ENCODE measurements at regions not wholly inside any gene's neighbourhood (a gene's known extent, or its start where the extent isn't known, plus 50 kb on each side); places are given as distances from the start of the nearest gene placed in this dataset.
"Not testable (repeated sequence)": the region's sequence is repeated elsewhere in the genome, so short reads cannot be mapped to it uniquely, and the experiment has no call there.

- peak; percentile 25 for DNase-seq (ENCODE audit: low spot score)
Measured at GRCh38 chr16:56013962-56014552, 138.9 kb upstream of the CES5A start.

GRCh38 chr16:56012482-56012811, 137.3 kb upstream of the CES5A start:
- DNase-seq (ENCODE audit: low spot score): no peak

DNA sequence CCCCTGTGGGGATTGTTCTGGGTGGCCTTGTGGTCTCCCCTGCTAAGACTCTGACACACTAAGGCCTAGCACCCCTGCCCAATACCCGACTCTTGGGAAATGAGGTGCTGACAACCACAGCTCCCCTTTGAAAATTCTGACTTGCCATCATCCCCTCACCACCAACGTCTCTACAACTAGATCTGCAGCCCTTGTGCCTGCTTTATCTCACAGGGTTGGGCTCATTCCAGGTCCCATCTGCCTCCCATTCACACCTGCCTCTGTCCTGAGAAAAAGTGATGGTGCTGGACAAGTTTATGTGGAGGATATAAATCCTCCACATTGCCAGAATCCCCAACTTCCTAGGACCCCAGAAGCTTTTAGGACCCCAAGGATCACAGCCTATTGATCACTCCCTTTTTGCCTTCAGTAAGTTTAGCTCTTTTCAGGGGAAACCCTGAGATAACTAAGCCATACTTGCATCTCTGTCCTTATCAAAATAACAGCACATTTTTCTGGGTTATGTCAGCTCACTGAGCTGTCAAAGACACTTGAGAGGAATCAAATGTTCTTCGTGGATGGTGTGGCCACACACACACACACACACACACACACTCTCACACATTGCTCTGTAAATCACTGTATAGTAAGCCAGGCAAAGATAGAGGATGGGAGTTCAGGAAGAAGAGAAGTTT, 136.8 kb upstream of the CES5A start:
- no peak for DNase-seq (ENCODE audit: low spot score)

- DNase-seq (ENCODE audit: low spot score): no peak
Measured at GRCh38 chr16:56005958-56006357, 130.8 kb upstream of the CES5A start.

- no peak for DNase-seq (ENCODE audit: low spot score)
Measured at GRCh38 chr16:55999683-56000082, 124.5 kb upstream of the CES5A start.

- no peak for DNase-seq (ENCODE audit: low spot score)
Measured at GRCh38 chr16:55993088-55993487, 117.9 kb upstream of the CES5A start.

- DNase-seq (ENCODE audit: low spot score): no peak
Measured at GRCh38 chr16:55992551-55992950, 117.4 kb upstream of the CES5A start.

DNA sequence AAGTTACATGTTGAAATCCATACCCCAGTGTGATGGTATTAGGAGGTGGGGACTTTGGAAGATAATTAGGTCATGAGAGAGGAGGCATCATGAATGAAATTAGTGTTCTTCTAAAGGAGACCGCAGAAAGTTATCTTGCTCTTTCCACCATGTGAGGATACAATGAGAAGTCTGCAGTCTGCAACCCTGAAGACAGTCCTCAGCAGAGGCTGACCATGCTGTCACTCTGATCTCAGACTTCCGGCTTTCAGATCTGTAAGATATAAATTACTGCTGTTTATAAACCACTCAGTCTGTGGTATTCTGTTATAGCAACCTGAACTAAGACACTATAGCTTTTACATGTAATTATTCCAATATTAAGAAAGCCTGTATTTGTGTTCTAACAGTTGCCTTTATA, 116.7 kb upstream of the CES5A start:
- no peak for DNase-seq (ENCODE audit: low spot score)

GRCh38 chr16:55989569-55989907, 114.4 kb upstream of the CES5A start:
- DNase-seq (ENCODE audit: low spot score): no peak

DNA sequence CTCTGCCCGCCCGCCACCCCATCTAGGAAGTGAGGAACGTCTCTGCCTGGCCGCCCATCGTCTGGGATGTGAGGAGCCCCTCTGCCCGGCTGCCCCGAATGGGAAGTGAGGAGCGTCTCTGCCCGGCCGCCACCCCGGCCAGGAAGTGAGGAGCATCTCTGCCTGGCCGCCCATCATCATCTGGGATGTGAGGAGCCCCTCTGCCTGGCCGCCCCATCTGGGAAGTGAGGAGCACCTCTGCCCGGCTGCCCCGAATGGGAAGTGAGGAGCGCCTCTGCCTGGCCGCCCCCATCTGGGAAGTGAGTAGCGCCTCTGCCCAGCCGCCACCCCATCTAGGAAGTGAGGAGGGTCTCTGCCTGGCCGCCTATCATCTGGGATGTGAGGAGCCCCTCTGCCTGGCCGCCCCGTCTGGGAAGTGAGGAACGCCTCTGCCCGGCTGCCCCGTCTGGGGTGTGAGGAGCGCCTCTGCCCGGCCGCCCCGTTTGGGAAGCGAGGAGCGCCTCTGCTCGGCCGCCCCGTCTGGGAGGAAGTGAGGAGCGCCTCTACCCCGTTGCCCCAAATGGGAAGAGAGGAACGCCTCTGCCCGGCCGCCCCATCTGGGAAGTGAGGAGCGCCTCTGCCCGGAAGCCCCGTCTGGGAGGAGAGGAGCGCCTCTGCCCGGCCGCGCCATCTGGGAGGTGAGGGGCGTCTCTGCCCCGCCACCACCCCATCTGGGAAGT, 113.8 kb upstream of the CES5A start:
- DNase-seq (ENCODE audit: low spot score): not testable (repeated sequence)

DNA sequence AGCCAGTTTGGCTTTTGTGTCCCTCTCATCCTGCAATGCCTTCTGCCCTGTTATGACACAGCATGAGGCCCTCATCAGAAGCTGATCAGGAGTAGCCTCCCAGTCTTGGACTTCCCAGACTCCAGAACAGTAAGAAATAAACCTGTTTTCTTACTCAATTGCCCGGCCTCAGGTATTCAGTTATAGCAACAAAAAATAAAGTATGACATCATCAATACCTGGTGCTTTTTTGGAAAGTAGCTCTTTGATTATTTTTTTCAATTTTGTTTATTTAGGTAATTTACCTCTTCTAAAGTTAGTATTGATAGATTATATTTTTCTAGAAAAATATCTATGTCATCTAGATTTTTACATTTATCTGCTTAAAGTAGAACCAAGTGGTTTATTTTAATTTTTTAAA, 112.8 kb upstream of the CES5A start:
- no peak for DNase-seq (ENCODE audit: low spot score)

DNA sequence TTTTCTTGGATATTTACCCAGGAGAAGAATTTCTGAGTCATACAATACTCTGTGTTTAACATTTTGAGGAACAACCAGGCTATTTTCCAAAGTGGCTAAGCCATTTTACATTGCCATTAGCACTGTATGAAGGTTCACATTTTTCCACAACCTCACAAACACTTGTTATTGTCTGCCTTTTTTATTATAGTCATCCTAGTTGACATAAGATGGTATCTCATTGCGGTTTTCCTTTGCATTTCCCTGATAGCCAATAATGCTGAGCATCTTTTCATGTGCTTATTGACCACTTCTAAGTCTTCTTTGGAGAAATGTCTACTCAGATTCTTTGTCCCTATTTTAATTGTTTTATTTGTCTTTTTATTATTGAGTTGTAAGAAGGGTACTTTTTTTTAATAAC, 107.4 kb upstream of the CES5A start:
- no peak for DNase-seq (ENCODE audit: low spot score)

DNA sequence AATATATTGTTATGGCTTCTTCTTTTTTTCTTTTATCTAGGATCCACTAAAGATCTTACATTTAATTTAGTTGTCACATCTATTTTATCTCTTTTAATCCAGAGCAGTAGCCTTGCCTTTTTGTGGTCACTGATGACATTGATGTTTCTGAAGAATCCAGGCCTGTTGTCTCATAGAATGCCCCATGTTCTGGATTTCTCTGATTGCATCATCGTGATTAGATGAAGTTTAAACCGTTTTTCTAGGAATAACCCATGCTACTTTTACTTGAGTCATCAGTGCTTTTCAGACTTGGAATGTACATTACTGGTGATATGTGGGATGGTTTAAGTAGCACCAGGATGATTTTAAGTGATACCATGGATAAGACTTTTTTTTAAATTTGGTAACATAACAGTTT, 106.4 kb upstream of the CES5A start:
- no peak for DNase-seq (ENCODE audit: low spot score)

DNA sequence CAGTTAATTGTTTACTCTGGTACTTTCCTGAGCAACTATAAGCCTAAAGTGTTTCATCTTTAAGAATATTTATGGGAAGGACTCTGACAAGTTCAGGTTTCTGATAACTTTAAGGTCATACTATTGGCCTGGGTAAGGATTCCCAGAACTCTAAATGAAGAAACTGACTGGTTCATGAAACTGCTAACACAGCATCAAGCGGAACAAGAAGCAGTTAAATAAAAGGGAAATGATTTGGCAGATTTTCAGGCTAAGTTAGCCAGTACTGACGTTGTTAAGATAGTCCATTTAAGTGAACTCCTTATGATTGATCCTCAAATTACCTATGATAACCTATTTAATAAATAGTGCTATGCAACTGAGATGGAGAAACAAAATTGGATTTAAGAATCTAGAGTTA, 101.6 kb upstream of the CES5A start:
- DNase-seq (ENCODE audit: low spot score): no peak

DNA sequence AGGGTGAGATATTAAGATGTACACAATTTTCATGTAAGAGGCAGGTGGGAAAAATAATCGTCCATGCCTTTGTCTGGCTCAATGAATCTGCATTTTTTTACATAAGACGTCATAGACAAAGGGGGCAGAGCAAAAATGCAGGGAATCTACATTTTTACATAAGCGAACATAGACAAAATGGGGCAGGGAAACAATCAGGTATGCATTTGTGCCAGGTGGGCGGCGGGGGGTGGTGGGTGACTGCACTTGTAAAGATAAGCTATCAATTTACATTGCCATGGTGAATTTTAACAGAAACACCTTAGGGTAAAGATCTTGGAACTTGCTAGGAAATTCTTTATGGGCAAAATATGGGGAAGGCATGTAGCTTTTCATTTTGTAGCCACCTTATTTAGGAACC, 96.3 kb upstream of the CES5A start:
- DNase-seq (ENCODE audit: low spot score): no peak

DNA sequence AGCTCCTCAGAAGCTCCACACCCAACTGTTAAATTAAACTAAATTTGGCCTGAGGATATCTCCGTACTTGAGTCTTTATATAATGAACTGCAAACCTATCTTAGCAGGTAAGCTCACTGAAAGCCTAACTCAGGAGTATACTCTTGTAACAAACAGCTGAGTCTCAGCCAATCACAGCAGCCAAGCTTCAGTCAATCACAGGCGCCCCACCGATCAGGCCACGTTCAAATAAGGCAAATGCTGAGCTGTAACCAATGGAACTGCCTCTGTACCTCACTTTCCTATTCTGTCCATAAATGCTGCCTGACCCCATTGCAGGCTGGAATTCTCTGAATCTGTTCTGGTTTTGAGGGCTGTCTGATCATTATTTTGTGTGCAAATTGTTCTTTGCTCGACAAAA, 93.0 kb upstream of the CES5A start:
- DNase-seq (ENCODE audit: low spot score): no peak

- no peak for DNase-seq (ENCODE audit: low spot score)
Measured at GRCh38 chr16:55964923-55965475, 89.8 kb upstream of the CES5A start.

GRCh38 chr16:55955845-55956244, 80.7 kb upstream of the CES5A start:
- no peak for DNase-seq (ENCODE audit: low spot score)

DNA sequence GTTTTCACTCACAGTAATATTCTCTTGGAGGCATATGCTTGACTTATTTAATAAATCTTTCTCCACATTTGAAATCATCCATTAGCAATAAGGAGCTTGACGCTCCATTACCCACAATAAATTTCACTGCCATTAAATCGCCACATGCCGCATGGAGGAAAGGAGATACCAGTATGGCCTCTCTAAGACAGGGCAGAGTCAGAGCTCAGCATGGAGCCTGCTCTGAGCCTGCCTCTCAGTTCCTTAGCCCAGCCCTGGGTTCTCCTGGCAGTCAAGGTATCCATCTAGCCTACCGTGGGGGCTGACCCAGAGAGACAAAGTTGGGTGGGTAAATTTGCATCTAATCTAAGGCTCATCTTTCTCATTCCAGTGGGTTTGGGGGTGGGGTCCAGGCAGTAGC, 80.3 kb upstream of the CES5A start:
- no peak for DNase-seq (ENCODE audit: low spot score)

DNA sequence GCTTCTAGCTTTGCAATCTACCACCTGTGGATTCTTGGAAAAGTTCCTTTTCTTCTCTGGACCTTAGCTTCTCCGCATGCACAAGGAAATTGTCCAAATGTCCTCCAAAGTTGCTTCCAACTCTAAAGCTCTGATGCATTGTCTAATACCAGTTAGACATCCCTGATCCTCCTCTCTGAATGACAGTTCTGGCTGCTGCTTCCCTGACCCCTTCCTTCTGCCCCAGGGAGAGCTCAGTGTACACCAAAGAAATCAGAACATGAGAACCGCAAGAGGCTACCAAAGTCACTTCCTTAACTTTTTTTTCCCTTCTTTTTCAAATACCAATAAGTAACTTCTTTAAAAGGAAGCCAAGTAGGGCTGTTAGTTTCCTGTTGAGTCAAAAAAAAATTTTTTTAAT, 79.7 kb upstream of the CES5A start:
- no peak for DNase-seq (ENCODE audit: low spot score)

GRCh38 chr16:55949518-55949917, 74.3 kb upstream of the CES5A start:
- peak; percentile 38 for DNase-seq (ENCODE audit: low spot score)

DNA sequence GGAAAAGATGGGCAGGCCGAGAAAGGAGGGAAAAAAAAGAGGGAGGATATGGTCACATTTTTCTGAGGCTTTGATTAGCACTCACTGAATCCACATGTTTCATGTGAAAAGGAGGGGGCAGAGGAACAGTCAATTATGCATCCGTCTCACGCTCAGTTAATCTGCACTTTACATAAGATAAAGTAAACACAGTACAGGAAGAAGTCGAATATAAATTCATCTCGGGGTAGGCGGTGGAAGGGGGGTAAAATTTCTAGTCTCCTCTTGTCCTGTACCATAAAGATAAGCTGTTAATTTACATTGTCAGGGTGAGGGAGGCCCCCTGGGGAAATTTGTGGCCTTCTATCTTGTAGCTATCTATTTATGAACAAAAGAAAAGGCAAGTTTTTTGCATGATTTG, 73.1 kb upstream of the CES5A start:
- no peak for DNase-seq (ENCODE audit: low spot score)

DNA sequence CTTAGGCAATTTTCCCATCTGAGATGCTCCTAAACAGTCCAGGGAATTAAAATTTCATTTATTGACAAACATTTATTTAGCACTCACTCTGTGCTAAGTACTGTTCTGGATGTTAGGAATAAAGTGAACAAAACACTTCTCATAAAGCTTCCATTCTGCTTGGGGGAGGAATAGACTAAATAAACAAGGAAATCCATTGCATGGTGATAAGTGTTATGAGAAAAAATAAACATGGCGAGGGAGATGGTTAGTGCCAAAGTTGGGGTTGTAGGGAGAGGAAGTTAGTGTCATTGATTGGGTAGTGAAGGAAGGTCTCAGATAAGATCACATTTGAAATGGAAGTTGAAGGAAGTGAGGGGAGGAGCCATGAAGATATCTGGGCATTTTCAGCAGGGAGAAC, 72.2 kb upstream of the CES5A start:
- no peak for DNase-seq (ENCODE audit: low spot score)

DNA sequence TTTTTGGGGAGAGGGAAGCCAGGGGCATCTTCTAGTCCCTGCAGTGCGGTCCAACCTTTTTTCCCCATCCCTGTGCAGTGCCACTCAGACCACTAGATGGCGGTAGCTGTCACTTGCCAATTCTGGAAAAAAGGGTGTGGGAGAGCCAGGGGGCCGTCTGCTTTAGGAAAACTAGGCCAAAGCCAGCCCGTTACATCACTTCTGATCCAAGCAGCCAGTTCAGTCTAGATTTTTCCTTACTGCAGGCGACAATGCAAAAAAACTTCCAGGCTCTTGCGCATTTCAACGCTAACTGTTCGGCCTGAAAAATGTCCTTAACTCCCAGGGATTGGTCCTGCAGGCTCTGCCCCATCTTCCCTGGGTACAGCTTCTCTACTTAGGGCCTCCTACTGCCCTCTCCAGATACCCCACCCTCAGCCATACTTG, 69.2 kb upstream of the CES5A start:
- DNase-seq (ENCODE audit: low spot score): peak; percentile 85
